PC-3 (cell line): ENCODE measurements at regions not wholly inside any gene's neighbourhood (a gene's known extent, or its start where the extent isn't known, plus 50 kb on each side); places are given as distances from the start of the nearest gene placed in this dataset.
A peak's percentile ranks its signal among the peaks of the same experiment; 100 is the strongest.

ENCODE experiments used
- ATAC-seq: fragments of 200-7000 bp; cut with Tn5 transposase; 2 replicates; pipeline ENCODE4 v1.9.1; 2020; ENCODE audit warnings: mild to moderate bottlenecking, moderate library complexity
- BruUV-seq: library from RNA; stranded (reverse); fragments of 400-500 nt; replicated peaks from 2 replicates; lab custom pipeline; 2021; lab: Mats Ljungman, UMichigan
- CTCF ChIA-PET: fragments of 300-600 bp; sonication (Branson Sonifier 250); formaldehyde crosslinking; loops from one replicate; lab custom pipeline; 2022; ENCODE audit warnings: antibody characterized with exemption; lab: Charles Lee
- POLR2A ChIA-PET: fragments of 300-600 bp; sonication (Branson Sonifier 250); formaldehyde crosslinking; loops from one replicate; lab custom pipeline; 2022; ENCODE audit warnings: antibody characterized with exemption; ENCODE audit not compliant: unreplicated experiment; lab: Charles Lee
- DNase-seq: peaks from one replicate; pipeline ENCODE4 v3.0.0-alpha.2; 2015
- H2AFZ ChIP-seq: fragments of 300-600 bp; sonication (generic); 2 replicates; pipeline ENCODE4 v1.6.0; 2016; ENCODE audit warnings: antibody characterized with exemption, low read length
- H3F3A ChIP-seq: fragments of 300-600 bp; sonication (generic); one replicate; pipeline ENCODE4 v1.6.0; 2017; ENCODE audit warnings: antibody characterized with exemption, low read length, control low read depth, mild to moderate bottlenecking; ENCODE audit not compliant: unreplicated experiment
- H3K27ac ChIP-seq: fragments of 300-600 bp; sonication (generic); 2 replicates; pipeline ENCODE4 v1.5.1; 2016; ENCODE audit warnings: mild to moderate bottlenecking, low read length
- H3K27me3 ChIP-seq: fragments of 300-600 bp; sonication (generic); 2 replicates; pipeline ENCODE4 v1.6.1; 2016; ENCODE audit warnings: low read length, mixed read lengths
- H3K36me3 ChIP-seq: fragments of 300-600 bp; sonication (generic); 2 replicates; pipeline ENCODE4 v1.6.1; 2016; ENCODE audit warnings: low read depth, mixed run types, low read length, mixed read lengths
- H3K4me1 ChIP-seq: fragments of 300-600 bp; sonication (generic); 2 replicates; pipeline ENCODE4 v1.5.1; 2016; ENCODE audit warnings: low read length; ENCODE audit not compliant: insufficient read depth
- H3K4me2 ChIP-seq: fragments of 300-600 bp; sonication (generic); 2 replicates; pipeline ENCODE4 v1.6.0; 2016; ENCODE audit warnings: low read length
- H3K4me3 ChIP-seq: fragments of 300-600 bp; sonication (generic); 2 replicates; pipeline ENCODE4 v1.5.1; 2016; ENCODE audit warnings: mild to moderate bottlenecking, low read length, mixed read lengths
- H3K79me2 ChIP-seq: fragments of 300-600 bp; sonication (generic); 2 replicates; pipeline ENCODE4 v1.6.1; 2017; ENCODE audit warnings: low read length, mixed read lengths
- H3K9ac ChIP-seq: fragments of 300-600 bp; sonication (generic); 2 replicates; pipeline ENCODE4 v1.6.0; 2016; ENCODE audit warnings: mild to moderate bottlenecking, low read length
- H3K9me2 ChIP-seq: fragments of 300-600 bp; sonication (generic); replicated peaks from 2 replicates; pipeline ENCODE4 v1.6.1; 2016; ENCODE audit warnings: mixed run types, low read length, mixed read lengths
- H3K9me3 ChIP-seq: fragments of 300-600 bp; sonication (generic); 2 replicates; pipeline ENCODE4 v1.6.1; 2016; ENCODE audit warnings: low read length, mixed read lengths
- H4K20me1 ChIP-seq: fragments of 300-600 bp; sonication (generic); 2 replicates; pipeline ENCODE4 v1.6.1; 2016; ENCODE audit warnings: low read length, mixed read lengths
- CTCF ChIP-seq: fragments of 300-600 bp; sonication (generic); conservative IDR thresholded peaks from 2 replicates; pipeline ENCODE4 v1.5.1; 2017; ENCODE audit warnings: antibody characterized with exemption, low read depth, mild to moderate bottlenecking, low read length
- EZH2 ChIP-seq: fragments of 300-600 bp; sonication (generic); IDR thresholded peaks from one replicate; pipeline ENCODE4 v1.6.1; 2017; ENCODE audit warnings: antibody characterized with exemption, mild to moderate bottlenecking, low read length; ENCODE audit not compliant: unreplicated experiment
- EZH2phosphoT487 ChIP-seq: fragments of 300-600 bp; sonication (generic); IDR thresholded peaks from 2 replicates; pipeline ENCODE4 v1.6.1; 2018; ENCODE audit warnings: mild to moderate bottlenecking, antibody characterized with exemption, low read length, borderline replicate concordance
- intact Hi-C: fragments of 100-400 bp; cut with micrococcal nuclease; formaldehyde crosslinking; loops from 2 replicates; pipeline ENCODE4 v1.9.0; 2023

DNA sequence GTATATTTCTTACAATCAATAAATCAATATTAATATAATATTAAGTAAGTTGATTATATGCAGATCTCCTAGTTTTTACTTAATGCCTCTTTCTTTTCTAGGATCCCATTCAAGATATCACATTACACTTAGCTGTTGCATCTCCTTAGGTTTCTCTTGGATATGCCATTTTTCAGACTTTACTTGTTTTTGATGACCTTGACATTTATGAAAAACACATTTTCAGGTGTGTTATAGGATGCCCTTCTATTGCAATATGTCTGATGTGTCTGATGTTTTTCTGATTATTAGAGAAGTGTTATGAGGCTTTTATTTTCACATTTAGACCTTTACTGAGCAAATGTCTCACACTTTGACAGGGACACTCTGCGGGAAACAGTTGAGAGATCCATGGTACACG is 933.6 kb upstream of the CNTNAP5 start:
- H3K27me3 ChIP-seq: no peaks in the 10 kb centered on the region
- TF ChIP-seq CTCF (no peak), EZH2phosphoT487 (no peak), EZH2 (no peak)
- no peaks in the 10 kb centered on the region for H3K9me3 ChIP-seq
- H3K9me2 ChIP-seq: no peaks in the 10 kb centered on the region
- H3K9ac ChIP-seq: no peak overlapping the region
- CTCF ChIA-PET: no interaction called here
- DNase-seq (no peak), ATAC-seq (no peak)
- H3K4me1 ChIP-seq: peaks cover 13% of the 10 kb centered on the region
- no peak overlapping the region for H3K27ac ChIP-seq
- intact Hi-C loops: loop anchor here (10.0 kb wide), 1 partner anchor 423 kb away; no protein-coding TSS in a partner anchor
- no peaks in the 10 kb centered on the region for H3K36me3 ChIP-seq
- no peaks in the 10 kb centered on the region for H4K20me1 ChIP-seq
- H3K4me3 ChIP-seq: no peak overlapping the region
- no peak overlapping the region for H2AFZ ChIP-seq
- H3F3A ChIP-seq: no peaks in the 10 kb centered on the region
- POLR2A ChIA-PET: no interaction called here
- no TSS peak for BruUV-seq
- H3K79me2 ChIP-seq: no peaks in the 10 kb centered on the region
- H3K4me2 ChIP-seq: no peak overlapping the region

- TF ChIP-seq CTCF: no peak
- TF ChIP-seq EZH2: no peak
- TF ChIP-seq EZH2phosphoT487: no peak
- no peaks in the 10 kb centered on the region for H3K36me3 ChIP-seq
- no peaks in the 10 kb centered on the region for H3F3A ChIP-seq
- intact Hi-C loops: loop anchor here (10.0 kb wide), 1 partner anchor 422 kb away; no protein-coding TSS in a partner anchor
- ChIA-PET CTCF (no interaction called here), POLR2A (no interaction called here)
- H3K9ac ChIP-seq: no peak overlapping the region
- ATAC-seq (peak; percentile 56), DNase-seq (peak; percentile 72)
- peak overlapping the region; percentile 30; the same call in 1 of the 2 replicates for H3K4me2 ChIP-seq
- H3K79me2 ChIP-seq: no peaks in the 10 kb centered on the region
- H3K9me3 ChIP-seq: no peaks in the 10 kb centered on the region
- peaks cover 22% of the 10 kb centered on the region for H3K4me1 ChIP-seq
- no TSS peak for BruUV-seq
- no peak overlapping the region for H3K27ac ChIP-seq
- H2AFZ ChIP-seq: no peak overlapping the region
- H3K9me2 ChIP-seq: no peaks in the 10 kb centered on the region
- H4K20me1 ChIP-seq: no peaks in the 10 kb centered on the region
- no peaks in the 10 kb centered on the region for H3K27me3 ChIP-seq
- H3K4me3 ChIP-seq: no peak overlapping the region
These were observed 931.9 kb upstream of the CNTNAP5 start for GRCh38 chr2:123093199-123093598.

GRCh38 chr2:123095219-123095835 is 929.8 kb upstream of the CNTNAP5 start:
- ChIA-PET CTCF (no interaction called here), POLR2A (no interaction called here)
- H4K20me1 ChIP-seq: no peaks in the 10 kb centered on the region
- H3K27me3 ChIP-seq: no peaks in the 10 kb centered on the region
- H3K9me2 ChIP-seq: no peaks in the 10 kb centered on the region
- no peaks in the 10 kb centered on the region for H3K36me3 ChIP-seq
- H3K9me3 ChIP-seq: no peaks in the 10 kb centered on the region
- H2AFZ ChIP-seq: no peak overlapping the region
- intact Hi-C loops: loop anchor here (5.0 to 10.0 kb wide), 3 partner anchors 133 to 419 kb away; no protein-coding TSS in a partner anchor
- H3K4me1 ChIP-seq: peaks cover 38% of the 10 kb centered on the region
- ATAC-seq: no peak
- DNase-seq: no peak
- BruUV-seq: no TSS peak
- no peak overlapping the region for H3K4me2 ChIP-seq
- H3F3A ChIP-seq: no peaks in the 10 kb centered on the region
- H3K9ac ChIP-seq: no peak overlapping the region
- TF ChIP-seq EZH2 (no peak), EZH2phosphoT487 (no peak), CTCF (no peak)
- H3K27ac ChIP-seq: no peak overlapping the region
- no peaks in the 10 kb centered on the region for H3K79me2 ChIP-seq
- H3K4me3 ChIP-seq: no peak overlapping the region
